Uterus (tissue), 2 donors: ENCODE measurements at regions not wholly inside any gene's neighbourhood (a gene's known extent, or its start where the extent isn't known, plus 50 kb on each side); places are given as distances from the start of the nearest gene placed in this dataset.

Source experiments
- POLR2A ChIP-seq, 2 donors: fragments of 450-650 bp; IDR thresholded peaks; one replicate each; pipeline ENCODE4 v1.6.1; 2016; ENCODE audit warnings: antibody characterized with exemption in 2 of 2, mild to moderate bottlenecking in 1 of 2, moderate library complexity in 1 of 2
- TF ChIP-seq, protein P1 (sequence below), 4 experiments: fragments of 200-600 bp in 2 of 4; fragments of 450-650 bp in 2 of 4; sonication (generic) in 2 of 4; IDR thresholded peaks; one replicate each; pipeline ENCODE4 v1.5.1; 2016 to 2019; ENCODE audit warnings: antibody characterized with exemption in 4 of 4, mild to moderate bottlenecking in 2 of 4, moderate library complexity in 1 of 4

DNA sequence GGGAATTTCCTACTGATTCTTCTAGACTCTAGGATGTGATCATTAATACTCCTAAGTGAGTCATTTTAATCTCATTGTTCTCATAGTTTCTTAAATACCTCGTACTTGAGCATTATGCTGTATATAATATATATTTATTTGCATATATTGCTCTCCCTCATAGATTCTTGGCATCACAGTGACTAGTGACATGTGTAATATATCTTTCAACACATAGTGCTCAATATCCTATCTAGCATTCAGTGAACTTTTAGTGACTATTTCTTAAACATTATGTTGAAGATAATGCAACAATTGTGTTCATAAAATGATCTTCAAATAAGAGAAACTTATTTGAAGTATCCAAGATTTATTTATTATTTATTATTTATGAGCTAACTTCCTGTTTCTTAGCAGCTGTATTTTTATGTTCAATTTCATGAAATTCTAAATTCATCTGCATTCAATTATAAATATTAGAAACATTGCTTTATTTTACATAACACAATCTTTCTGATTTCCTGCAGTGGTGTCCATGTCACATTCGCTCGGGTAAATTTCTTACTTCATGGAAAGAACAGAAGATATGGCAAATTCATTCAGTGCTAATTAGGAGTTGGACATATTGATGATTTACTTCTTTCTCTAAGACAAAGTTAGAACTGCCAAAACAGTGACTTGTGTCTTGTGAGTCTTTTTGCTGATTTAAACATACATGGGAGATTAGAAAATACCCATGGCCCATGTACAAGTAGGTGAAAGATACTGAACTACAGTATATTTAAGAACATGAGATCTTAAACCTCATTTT lies 1095.5 kb upstream of the IGFBP7 start:
- TF ChIP-seq, protein P1, sequence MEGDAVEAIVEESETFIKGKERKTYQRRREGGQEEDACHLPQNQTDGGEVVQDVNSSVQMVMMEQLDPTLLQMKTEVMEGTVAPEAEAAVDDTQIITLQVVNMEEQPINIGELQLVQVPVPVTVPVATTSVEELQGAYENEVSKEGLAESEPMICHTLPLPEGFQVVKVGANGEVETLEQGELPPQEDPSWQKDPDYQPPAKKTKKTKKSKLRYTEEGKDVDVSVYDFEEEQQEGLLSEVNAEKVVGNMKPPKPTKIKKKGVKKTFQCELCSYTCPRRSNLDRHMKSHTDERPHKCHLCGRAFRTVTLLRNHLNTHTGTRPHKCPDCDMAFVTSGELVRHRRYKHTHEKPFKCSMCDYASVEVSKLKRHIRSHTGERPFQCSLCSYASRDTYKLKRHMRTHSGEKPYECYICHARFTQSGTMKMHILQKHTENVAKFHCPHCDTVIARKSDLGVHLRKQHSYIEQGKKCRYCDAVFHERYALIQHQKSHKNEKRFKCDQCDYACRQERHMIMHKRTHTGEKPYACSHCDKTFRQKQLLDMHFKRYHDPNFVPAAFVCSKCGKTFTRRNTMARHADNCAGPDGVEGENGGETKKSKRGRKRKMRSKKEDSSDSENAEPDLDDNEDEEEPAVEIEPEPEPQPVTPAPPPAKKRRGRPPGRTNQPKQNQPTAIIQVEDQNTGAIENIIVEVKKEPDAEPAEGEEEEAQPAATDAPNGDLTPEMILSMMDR (IDR thresholded peaks at IDR 0.05): no peak
- TF ChIP-seq POLR2A (IDR thresholded peaks at IDR 0.05): no peak
